Breast epithelium (tissue), 3 donors: ENCODE measurements at regions not wholly inside any gene's neighbourhood (a gene's known extent, or its start where the extent isn't known, plus 50 kb on each side); places are given as distances from the start of the nearest gene placed in this dataset.

Experiments used
- POLR2AphosphoS5 ChIP-seq, 3 donors: sonication (generic); formaldehyde crosslinking; IDR thresholded peaks; one replicate each; pipeline ENCODE4 v1.6.1; 2017; ENCODE audit warnings: antibody characterized with exemption in 3 of 3
- TF ChIP-seq, protein P1 (sequence below), 3 donors: fragments of 450-650 bp; IDR thresholded peaks; one replicate each; pipeline ENCODE4 v1.5.1; 2016 to 2017; ENCODE audit warnings: antibody characterized with exemption in 3 of 3, mild to moderate bottlenecking in 3 of 3, moderate library complexity in 3 of 3

DNA sequence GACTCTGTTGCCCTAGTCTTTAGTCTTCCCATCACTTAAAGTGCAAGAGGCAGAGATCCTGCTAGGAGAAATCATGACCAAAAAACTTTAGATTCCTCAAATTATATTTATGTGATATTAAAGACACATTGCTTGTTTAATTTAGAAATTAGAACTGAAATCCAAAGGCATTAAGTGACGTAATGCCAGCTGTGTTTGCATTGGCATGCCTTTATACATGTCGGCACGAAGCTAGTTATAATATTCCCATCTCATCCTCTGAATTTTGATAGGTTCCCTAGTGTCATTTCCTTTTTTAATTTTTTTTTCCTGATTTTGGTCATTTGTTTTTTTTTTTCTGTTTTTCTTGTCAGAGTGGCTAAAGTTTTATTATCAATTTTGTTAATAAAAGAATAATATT is 203.5 kb upstream of the ZBTB20 start:
- TF ChIP-seq, protein P1, sequence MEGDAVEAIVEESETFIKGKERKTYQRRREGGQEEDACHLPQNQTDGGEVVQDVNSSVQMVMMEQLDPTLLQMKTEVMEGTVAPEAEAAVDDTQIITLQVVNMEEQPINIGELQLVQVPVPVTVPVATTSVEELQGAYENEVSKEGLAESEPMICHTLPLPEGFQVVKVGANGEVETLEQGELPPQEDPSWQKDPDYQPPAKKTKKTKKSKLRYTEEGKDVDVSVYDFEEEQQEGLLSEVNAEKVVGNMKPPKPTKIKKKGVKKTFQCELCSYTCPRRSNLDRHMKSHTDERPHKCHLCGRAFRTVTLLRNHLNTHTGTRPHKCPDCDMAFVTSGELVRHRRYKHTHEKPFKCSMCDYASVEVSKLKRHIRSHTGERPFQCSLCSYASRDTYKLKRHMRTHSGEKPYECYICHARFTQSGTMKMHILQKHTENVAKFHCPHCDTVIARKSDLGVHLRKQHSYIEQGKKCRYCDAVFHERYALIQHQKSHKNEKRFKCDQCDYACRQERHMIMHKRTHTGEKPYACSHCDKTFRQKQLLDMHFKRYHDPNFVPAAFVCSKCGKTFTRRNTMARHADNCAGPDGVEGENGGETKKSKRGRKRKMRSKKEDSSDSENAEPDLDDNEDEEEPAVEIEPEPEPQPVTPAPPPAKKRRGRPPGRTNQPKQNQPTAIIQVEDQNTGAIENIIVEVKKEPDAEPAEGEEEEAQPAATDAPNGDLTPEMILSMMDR (IDR thresholded peaks at IDR 0.05), result no peak
- TF ChIP-seq POLR2AphosphoS5 (IDR thresholded peaks at IDR 0.05), result no peak
